ENCODE measurements at regions not wholly inside any gene's neighbourhood (a gene's known extent, or its start where the extent isn't known, plus 50 kb on each side); places are given as distances from the start of the nearest gene placed in this dataset.

GRCh38 chr10:62870866-62871265, 54.7 kb upstream of the EGR2 start:
- DNase-seq = no peak

- no peak for DNase-seq
These were observed 53.8 kb upstream of the EGR2 start for GRCh38 chr10:62869958-62870357.

GRCh38 chr10:62866941-62867340, 50.8 kb upstream of the EGR2 start:
- no peak for DNase-seq

GRCh38 chr10:62866451-62866850, 50.3 kb upstream of the EGR2 start:
- no peak for DNase-seq
